ENCODE measurements at regions not wholly inside any gene's neighbourhood (a gene's known extent, or its start where the extent isn't known, plus 50 kb on each side); places are given as distances from the start of the nearest gene placed in this dataset.
"Not testable (repeated sequence)": the region's sequence is repeated elsewhere in the genome, so short reads cannot be mapped to it uniquely, and the experiment has no call there.

DNA sequence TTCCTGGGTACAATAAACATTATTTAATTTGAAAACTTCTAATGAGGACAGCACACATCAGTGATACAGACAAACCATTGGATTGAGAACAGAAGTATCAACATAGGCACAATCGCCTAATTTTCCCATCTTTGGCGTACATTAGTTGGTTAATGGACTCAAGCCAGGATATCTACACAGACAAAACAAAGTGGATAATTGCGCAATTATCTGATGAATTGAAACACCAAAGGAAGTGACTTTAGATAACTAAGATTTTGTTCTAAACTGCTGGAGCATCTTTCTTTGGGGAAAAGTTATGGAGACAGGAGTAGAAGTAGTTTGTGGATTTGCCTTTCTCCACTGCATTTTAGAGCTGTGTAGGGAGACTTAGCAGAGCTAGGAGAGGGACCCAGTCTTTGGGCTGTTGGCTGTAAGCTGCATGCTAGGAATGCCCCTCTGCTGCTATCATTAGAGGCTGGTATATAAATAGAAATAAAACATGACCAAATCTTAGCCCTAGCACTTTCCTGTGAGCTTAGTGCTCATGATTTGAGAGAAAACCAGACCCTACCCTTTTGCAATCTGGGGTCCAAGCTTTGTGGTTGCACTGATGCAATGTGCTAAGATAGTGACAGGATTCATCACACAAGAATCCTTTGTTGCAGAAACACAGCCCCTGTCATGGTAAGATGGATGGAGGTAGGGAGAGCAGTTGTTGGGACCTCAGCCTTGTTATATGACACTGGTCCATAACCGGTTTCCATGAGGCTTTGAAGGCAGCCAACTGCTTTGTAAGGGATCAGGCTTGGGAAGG lies 264.5 kb upstream of the PIK3C3 start:
- FAIRE-seq = no peak

- FAIRE-seq = no peak
Measured at GRCh38 chr18:41687138-41687537, 267.9 kb upstream of the PIK3C3 start.

- no peak for FAIRE-seq
Measured at GRCh38 chr18:41681138-41681880, 273.7 kb upstream of the PIK3C3 start.

DNA sequence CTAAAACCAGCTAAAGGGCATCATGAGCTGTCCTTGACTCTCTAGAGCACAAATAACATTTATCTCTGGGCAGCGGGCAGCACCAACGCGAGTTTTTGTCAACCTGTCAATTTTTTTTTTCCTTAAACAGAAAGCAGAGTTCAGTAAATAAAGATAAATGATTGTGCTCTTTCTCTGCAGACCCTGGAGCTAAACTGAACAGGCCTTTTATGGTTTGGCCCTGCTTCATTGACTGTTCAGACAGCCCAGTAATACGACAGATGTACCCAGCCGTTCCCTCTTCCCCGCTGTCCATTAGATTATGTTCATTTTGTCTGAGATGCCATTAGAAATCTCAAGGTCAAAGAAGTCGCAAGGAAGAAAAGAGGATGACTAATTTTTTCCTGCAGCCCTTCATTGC lies 280.5 kb upstream of the PIK3C3 start:
- no peak for FAIRE-seq

DNA sequence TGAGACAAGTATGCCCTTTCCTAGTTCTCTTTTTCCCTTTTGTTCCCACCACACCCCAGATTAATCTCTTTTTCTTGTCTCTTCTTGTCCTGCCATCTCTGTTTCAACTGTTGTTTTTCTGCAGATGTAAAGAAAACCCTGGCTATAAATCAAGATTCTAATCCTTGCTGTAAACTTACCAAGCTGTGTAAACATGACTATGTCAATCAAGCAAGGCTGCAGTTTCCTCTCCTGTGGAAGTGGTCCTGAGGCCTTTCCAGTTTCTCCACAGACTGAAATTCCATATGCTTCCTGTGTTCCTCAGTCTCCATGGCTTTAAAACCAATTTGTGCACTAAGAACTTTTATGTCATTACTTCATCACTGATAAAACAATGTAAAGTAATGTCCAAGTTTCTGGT lies 288.8 kb upstream of the PIK3C3 start:
- no peak for FAIRE-seq

DNA sequence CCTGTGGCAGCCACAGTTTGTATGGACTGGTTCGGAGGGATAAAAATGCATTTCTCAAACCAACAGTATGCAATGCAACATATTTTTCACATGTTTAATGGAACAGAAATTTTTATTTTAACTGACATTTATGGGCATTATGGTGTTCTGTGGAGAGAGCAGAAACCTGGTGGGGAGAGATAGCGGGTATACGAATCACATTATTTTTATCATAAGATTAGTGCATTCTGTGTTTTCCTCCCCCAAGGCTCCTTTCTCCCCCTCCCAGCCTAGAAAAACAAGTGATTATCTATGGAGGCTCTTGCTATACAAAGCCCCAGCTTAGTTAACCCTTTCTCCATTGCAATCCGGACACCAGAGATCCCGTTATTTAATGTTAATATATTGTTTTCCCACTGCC lies 289.8 kb upstream of the PIK3C3 start:
- no peak for FAIRE-seq

GRCh38 chr18:41660654-41661053 lies 294.4 kb upstream of the PIK3C3 start:
- FAIRE-seq = no peak

- FAIRE-seq = no peak
Measured at GRCh38 chr18:41659438-41660130, 295.4 kb upstream of the PIK3C3 start.

DNA sequence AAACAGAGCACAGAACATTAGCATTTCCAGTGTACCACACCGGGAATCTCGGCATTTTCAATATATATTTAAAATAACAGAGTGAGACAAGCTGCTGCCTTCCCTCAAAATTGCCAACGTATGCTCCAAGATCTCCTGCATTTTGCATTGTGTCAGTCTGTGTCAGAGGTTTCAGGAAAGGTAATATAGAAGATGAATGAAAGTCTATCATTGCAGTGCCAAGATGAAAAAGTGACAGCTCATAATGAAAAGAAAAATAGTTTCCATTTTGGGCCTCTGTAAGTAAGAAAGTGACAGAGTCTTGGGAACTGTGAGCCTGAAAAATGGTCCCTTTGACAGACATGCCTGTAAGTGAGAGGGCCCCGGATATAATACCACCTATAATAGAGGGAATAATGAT lies 297.8 kb upstream of the PIK3C3 start:
- no peak for FAIRE-seq

DNA sequence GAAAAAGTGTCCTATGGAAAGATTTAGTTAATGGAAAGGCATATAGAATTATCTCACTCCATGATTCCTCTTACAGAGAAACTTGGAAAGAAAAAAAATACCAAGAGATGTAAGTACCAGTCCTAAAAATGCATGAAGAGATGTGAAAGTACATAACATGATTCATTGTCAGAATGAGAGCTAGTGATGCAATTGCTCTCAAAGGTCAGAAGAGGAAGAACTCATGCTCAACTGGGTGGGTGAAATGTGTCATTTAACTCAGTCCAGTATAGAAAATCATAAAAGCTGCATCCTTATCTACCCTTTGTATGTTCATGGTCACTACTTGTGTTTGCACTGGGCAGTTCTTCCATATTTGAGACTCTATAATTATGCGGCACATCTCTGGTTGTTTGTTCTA lies 300.0 kb upstream of the PIK3C3 start:
- FAIRE-seq = no peak

- FAIRE-seq = no peak
Measured at GRCh38 chr18:41647914-41648313, 307.1 kb upstream of the PIK3C3 start.

DNA sequence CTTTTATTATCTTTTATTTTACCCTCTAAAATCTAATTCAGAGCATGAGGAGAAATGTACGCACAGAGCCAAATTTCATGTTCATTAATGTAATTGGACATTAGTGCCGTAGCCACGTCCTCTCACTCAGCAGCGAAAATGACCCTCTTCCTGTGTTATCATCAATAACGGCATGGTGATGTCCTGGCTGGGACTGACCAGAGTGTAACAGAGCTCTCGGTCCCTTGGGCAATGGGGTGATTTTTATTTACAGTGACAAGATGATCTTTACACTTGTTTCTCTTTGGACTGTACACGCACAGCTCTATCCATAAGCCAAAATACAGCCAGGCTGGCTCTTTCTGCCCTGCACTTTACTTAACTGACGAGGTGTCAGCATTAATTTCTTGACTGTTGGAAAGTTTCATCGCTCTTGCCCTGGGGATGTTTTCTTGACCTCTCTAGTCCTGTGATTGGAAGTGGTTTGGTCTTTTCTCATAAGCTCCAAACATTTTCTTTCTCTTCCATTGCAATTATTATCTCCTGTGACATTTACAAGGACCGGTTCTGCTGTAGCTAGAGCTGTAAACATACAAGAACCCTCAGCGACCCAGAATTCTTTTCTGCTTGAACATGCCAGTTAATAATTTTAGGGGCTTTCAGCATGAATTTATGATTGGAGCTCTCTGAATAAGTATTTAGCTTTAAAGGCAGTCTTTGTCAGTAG lies 308.0 kb upstream of the PIK3C3 start:
- FAIRE-seq = no peak

- FAIRE-seq = no peak
Measured at GRCh38 chr18:41645589-41646360, 309.3 kb upstream of the PIK3C3 start.

GRCh38 chr18:41644466-41644865 lies 310.6 kb upstream of the PIK3C3 start:
- no peak for FAIRE-seq

DNA sequence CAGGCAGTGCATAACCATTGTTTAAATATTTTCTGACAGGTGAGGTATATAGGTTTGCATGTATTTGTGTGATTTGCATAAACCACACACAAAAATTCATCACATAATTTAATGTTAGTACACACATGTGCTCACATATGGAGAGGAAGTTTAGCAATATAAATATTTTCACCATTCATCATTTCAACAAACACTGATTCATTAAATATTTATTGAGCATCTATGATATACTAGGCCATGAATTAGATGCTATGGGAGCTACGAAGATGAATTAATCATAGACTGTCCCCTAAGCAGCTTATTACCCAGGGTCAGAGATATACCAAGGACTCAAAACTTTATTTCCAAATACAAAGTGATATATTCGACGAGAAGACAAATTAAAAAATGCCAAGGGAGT lies 311.6 kb upstream of the PIK3C3 start:
- no peak for FAIRE-seq

GRCh38 chr18:41642756-41643155 lies 312.3 kb upstream of the PIK3C3 start:
- FAIRE-seq = no peak

- FAIRE-seq = no peak
Measured at GRCh38 chr18:41639218-41639617, 315.8 kb upstream of the PIK3C3 start.

DNA sequence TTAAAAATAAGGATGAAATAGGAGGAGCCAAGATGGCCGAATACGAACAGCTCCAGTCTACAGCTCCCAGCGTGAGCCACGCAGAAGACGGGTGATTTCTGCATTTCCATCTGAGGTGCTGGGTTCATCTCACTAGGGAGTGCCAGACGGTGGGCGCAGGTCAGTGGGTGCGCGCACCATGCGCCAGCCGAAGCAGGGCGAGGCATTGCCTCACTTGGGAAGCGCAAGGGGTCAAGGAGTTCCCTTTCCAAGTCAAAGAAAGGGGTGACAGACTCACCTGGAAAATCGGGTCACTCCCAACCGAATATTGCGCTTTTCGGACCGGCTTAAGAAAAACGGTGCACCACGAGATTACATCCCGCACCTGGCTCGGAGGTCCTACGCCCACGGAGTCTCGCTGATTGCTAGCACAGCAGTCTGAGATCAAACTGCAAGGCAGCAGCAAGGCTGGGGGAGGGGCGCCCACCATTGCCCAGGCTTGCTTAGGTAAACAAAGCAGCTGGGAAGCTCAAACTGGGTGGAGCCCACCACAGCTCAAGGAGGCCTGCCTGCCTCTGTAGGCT lies 323.2 kb upstream of the PIK3C3 start:
- FAIRE-seq = not testable (repeated sequence)

DNA sequence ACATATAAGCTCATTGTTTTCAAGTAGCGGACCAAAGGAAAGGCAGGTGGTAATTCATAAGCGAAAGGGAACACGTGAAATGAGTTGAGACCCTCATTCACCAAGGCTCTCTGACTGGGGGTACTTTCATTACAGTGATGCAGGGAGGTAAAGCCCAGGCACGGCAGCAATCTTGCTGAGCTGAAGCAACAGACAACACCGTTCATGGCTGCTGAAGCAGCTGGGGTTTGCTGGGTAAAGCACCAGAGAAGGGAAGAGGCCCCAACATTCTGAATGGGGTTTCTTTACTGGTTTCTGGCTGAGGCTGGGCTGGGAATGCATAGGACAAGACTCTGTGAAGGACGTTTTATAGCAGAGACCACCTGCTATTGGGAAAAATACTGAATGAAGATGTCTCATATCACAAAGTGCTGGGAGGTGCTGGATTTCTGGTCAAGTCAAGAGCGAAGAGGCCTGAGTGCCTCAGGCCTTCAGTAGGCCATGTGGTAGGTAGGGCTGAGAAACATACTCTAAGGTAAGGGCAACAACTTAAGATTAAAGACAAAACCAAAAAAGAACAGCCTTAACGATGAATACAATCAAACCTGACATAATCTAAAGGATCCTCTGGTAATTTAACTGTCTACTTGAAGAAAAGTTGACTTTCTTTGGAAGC lies 324.7 kb upstream of the PIK3C3 start:
- FAIRE-seq = no peak

- no peak for FAIRE-seq
Measured at GRCh38 chr18:41624460-41624859, 330.6 kb upstream of the PIK3C3 start.

GRCh38 chr18:41621177-41621576 lies 333.9 kb upstream of the PIK3C3 start:
- no peak for FAIRE-seq

DNA sequence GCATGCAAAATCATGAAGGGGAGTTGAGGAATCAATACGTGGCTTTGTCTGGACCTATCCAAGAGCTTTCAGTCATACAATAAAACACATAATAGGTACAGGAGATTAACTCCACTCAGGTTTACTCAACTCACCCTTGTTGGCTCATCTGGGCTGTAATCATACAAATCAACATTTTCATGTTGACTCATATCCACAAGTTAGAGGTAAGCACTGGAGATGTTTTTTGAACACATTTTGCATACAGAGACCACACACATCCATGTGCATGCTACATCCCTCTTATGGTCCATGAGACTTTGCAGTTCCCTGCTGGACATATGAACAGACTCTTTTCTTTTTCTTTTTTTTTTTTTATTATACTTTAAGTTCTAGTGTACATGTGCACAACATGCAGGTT lies 336.9 kb upstream of the PIK3C3 start:
- no peak for FAIRE-seq

Data from TTC549 (cell line).